DMS 273 treated with DMSO at 0.1 percent for 48 hours (cell line): ENCODE measurements at regions not wholly inside any gene's neighbourhood (a gene's known extent, or its start where the extent isn't known, plus 50 kb on each side); places are given as distances from the start of the nearest gene placed in this dataset.
"Not testable (repeated sequence)": the region's sequence is repeated elsewhere in the genome, so short reads cannot be mapped to it uniquely, and the experiment has no call there.

Experiments
- DNase-seq: peaks from one replicate; lab custom pipeline; 2025; lab: John Stamatoyannopoulos, UW

DNA sequence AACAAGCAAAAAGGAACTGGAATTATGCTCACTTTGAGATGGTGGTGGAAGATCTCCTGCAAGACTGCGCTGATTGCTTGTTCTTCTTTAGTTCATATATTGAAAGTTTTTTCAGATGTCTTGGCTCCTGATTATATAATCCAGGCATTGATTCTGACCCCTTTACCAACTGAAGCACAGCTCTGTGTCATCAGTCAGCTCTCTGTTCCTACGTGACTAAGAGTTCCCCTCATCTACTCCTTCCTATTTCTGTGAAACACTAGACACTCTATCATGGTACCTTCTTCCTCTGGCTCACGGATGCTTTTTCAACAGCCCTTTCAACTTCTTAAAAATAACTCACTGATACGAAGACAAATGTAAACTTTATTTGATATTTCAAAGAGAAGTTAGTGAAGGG, 788.6 kb downstream of the SOCS6 start:
- no peak for DNase-seq

DNA sequence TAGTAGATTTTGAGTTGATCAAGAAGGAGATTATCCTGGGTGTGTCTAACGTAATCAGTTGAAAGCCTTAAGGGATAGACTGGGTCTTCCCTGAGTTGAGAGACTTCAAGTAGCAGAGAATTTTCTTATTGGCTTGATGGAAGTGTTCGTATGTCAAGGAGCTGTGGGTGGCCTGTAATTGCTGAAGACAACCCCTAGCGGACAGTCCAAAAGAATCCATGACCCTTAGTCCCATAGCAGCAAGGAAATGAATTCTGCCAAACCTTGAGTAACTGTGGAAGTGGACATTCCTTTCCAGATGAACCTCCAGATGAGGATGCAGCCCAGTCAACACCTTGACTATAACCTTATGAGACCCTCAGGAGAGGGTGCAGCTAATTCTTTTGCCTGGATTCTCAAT, 786.3 kb downstream of the SOCS6 start:
- DNase-seq: no peak

DNA sequence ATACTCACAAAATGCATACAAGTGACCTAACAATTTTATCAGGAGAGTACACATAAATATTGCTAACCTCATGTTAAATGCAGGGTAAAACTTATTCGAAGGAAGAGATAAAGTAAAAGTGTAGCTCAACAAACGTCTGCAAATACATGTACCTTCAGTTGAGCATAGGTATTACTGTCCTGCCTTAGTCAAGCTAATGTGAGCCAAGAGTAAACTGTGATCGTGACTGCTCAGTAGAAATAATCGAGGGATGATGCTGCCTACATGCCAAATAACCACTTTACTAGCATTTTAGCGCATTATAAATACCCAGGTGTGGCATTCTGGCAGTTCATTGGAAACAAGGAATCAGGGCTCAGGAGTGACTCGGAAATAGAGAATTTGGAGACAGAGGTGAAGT, 779.5 kb downstream of the SOCS6 start:
- DNase-seq: no peak

DNA sequence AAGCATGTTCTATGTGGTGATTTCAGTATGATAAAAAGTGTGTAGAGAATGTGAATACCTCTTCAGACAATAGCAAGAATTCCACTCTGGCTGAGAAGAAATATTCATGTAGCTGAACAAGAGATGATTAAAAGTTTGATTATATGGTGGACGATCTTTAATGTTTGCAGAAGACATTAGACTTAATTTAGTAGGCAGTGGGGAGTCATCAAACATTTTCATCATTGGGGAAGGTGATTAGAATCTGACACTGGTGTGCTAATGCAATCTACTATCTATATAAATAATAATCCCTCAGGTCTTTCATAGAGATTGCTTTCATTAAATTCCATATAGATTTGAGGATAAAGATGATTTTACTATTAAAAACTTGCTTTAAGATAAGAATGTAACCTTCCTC, 761.0 kb downstream of the SOCS6 start:
- no peak for DNase-seq

GRCh38 chr18:71047882-71048281, 759.0 kb downstream of the SOCS6 start:
- DNase-seq: no peak

- no peak for DNase-seq
Observed at GRCh38 chr18:71045331-71046065, 756.7 kb downstream of the SOCS6 start.

- no peak for DNase-seq
Observed at GRCh38 chr18:71040161-71040560, 751.3 kb downstream of the SOCS6 start.

DNA sequence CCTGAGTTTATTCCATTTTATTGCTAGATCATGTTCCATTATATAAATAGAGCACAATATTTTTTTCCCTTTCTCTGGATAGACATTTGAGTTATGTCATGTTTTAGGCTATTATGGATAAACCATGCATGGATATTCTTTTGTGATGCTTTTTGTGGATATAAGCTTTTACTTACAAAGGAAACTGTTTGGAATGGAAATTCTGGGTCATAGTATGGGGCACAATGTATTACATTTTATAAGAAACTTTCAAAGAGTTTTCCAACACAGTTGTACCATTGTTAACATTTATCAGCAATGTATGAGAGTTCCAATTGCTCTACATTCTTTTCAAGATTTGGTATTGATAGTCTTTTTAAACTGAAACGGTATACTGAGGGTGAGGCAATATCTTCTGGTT, 749.4 kb downstream of the SOCS6 start:
- no peak for DNase-seq

DNA sequence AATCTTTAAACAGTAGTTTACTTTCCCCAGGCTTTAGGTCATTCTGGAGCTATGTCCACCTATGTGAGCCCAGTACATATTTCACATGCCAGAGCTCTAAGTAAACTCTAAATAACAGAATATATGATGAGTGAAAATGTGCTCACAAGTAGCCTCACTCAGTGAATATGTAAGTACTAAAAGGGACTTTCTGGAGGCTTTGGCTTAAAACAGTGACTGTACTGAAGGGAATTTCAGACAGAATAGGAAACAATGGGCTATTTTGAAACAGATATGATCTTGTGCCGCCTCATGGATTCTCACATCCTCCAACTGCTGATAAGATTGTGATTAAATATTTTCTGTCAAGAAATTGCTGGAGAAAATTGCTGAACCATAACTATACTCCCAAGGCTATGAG, 747.9 kb downstream of the SOCS6 start:
- DNase-seq: no peak

GRCh38 chr18:71031296-71032191, 742.7 kb downstream of the SOCS6 start:
- DNase-seq: not testable (repeated sequence)

GRCh38 chr18:71030085-71030484, 741.2 kb downstream of the SOCS6 start:
- not testable (repeated sequence) for DNase-seq

GRCh38 chr18:71028285-71028762, 739.5 kb downstream of the SOCS6 start:
- no peak for DNase-seq

DNA sequence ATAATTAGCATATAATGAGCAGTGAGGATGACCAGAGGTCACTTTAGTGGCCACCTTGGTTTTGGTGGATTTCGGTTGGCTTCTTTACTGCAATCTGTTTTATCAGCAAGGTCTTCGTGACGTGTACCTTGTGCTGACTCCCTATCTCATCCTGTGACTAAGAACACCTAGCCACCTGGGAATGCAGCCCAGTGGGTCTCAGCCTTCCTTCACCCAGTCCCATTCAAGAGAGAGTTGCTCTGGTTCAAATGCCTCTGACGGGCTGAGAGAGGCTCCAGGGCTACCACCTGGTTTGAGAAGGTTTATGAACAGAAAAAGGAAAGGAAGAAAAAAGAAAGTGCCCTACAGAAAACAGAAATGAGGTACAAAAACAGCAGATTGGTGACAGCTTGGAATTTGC, 738.7 kb downstream of the SOCS6 start:
- no peak for DNase-seq

DNA sequence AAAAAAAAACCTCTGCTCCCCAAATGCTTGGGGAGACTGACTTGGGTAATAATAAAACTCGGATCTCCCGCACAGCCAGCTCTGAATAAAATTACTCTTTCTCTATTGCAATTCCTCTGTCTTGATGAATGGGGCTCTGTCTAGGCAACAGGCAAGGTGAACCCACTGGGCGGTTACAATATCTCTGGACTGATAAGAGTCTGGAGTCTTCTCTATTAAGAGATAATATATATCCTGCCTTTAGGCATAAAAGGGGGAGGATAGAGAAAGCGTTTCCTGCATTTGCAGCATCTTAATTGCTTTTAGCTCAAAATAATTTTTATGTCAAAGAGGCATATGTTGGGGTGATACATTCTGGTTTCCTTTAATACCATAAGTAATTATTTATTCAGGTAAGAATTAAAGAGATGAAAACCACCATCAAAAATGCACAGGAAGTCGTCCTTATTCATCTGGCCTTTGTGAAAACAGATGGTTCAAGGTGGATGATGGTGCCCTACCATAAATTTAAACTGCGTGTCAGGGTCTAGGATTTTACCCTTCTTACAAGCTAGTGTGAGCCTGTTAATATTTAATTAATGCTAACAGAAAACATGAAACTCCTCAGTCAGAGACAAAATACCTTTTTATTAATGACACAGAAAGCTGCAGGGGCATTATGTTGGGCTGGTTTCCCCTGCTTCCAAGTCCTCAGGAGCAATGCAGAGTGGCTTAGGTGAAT, 736.8 kb downstream of the SOCS6 start:
- DNase-seq: no peak

DNA sequence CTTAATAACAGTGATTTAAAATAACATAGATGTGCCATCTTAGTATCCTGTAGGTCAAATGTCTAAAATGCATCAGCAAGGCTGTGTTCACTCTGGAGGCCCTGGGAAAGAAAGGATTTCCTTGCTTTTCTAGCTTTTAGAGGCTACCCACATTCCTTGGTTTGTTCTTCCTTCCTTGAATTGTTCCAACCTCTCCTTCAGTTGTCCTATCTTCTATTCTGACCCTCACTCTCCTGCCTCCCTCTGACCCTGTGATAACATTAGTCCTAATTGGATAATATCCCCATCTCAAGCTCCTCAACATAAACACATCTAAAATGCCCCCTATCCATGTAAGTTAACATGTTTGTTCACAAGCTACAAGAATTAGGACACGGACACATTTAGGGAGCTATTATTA, 733.5 kb downstream of the SOCS6 start:
- DNase-seq: no peak

GRCh38 chr18:71021030-71021362, 732.2 kb downstream of the SOCS6 start:
- DNase-seq: no peak

DNA sequence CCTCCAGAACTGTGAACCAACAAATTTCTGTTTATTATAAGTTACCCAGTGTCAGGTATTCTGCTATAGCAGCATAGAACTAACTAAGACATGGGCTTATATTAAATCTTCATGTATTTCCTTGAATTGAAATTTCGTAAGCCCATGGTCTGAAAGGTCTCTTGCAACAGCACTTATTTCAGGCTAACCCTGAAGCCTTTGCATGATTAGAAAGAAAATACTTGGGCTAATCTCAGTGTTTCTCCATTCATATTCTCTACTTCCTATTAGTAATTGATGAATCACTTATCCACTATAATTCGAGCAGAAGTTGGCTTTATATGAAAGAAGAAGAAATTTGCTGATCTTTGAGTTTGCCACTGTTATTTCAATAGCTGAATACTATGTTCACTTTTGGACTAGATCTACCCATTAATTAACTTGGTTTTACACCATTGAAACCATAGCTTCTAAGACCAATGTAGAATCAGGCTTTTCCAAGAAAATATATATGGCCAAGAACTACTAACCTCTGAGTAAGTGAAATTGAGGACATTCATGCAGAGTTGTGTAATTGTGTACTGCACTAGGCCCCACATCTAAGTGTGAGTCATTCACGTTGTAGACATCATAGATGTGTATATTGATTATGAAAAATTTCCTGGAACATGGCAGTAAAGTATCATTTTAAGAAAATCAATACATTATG, 731.6 kb downstream of the SOCS6 start:
- no peak for DNase-seq

DNA sequence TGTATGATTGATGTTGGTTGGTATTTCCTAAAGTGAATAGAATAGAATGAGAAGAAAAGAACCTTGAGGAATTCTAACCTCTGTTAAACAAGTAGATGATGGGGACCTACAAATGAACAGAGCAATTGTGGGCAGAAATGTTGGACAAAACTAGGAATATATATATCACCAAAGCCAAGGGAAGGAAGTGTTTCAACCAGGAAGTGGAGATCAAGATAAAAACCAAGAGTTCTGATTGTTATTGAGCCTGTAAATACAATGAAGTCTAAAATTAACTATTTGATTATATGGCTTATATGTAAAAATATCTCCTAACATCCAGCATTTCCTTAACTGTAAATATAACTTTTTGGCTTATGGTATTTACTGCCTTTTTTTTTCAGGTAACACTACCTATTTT, 730.0 kb downstream of the SOCS6 start:
- no peak for DNase-seq

GRCh38 chr18:71012789-71013188, 723.9 kb downstream of the SOCS6 start:
- no peak for DNase-seq

DNA sequence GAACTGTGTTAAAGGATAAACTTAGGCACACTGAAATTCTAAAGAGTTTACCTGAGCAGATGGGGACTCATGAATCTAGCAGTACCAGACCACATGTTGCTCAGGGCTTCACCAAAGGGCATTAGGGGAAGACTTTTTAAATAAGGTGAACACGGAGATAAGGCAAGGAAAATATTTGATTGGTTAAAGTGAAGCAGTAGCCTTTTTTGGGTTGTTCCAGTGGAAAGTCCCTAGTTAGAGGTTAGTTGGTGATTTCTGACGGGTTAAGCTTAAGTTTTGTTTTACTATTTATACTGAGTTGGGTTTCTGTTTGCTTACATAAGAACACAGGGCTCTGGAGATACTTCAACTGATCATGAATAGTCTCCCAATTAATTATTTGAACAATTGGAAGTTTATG, 722.5 kb downstream of the SOCS6 start:
- DNase-seq: no peak

GRCh38 chr18:71008257-71008656, 719.4 kb downstream of the SOCS6 start:
- no peak for DNase-seq

GRCh38 chr18:71001597-71001996, 712.8 kb downstream of the SOCS6 start:
- no peak for DNase-seq
